Keratinocyte (primary cell): ENCODE measurements at regions not wholly inside any gene's neighbourhood (a gene's known extent, or its start where the extent isn't known, plus 50 kb on each side); places are given as distances from the start of the nearest gene placed in this dataset.

Source experiments
- CTCF ChIP-seq, 3 experiments: IDR thresholded peaks in 1 of 3; conservative IDR thresholded peaks in 1 of 3; optimal IDR thresholded peaks in 1 of 3; 2 replicates in 2 of 3; 3 replicates in 1 of 3; pipeline versions ENCODE3 to v1.5.1; 2011; ENCODE audit warnings: low read length in 3 of 3, mild to moderate bottlenecking in 3 of 3, moderate library complexity in 2 of 3, control low read depth in 1 of 3, inconsistent platforms in 1 of 3; ENCODE audit not compliant: insufficient read depth in 2 of 3; ENCODE audit errors: extremely low read depth in 1 of 3
- EZH2 ChIP-seq: IDR thresholded peaks from one replicate; pipeline ENCODE4 v1.6.1; 2012; ENCODE audit warnings: inconsistent platforms, mild to moderate bottlenecking, low read length, moderate library complexity

DNA sequence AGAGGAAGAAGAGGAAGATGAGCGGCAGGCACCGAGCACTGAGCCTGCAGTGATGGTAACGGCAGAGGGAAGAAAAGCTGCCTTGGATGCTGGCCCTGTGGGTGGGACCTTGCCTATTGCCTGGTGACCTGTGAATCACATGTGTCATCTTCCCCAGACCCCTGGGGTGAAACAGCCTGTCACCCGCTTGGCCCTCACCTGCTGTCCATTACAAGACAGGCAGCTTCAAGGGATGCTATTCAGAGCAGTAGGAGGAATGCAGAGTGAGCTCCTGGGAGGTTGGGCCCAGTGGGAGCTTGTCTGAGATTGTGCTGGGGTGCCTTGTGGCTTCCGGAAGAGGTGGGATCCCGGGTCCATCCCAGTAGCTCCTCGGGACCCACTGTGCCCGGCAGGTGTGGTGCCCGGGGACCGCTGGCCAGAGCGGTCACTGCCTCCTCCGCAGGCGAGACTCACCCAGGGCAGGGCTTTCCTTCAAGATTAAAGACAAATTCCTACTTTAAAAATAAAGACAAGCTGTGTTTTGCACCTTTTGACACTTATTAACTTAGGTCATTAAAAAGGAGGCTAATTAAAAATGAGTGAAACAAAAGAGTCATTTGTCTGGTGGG lies 440.2 kb upstream of the MKI67 start:
- TF ChIP-seq CTCF (optimal IDR thresholded peaks at IDR 0.05 in 1 of 3, IDR thresholded peaks at IDR 0.05 in 1 of 3, conservative IDR thresholded peaks at IDR 0.05 in 1 of 3; ENCODE audit: extremely low read depth in 1 of 3, insufficient read depth in 2 of 3, low read length in 3 of 3), result no peak
- no peak for TF ChIP-seq EZH2
